Hepatocyte (in vitro differentiated cells): ENCODE measurements at regions not wholly inside any gene's neighbourhood (a gene's known extent, or its start where the extent isn't known, plus 50 kb on each side); places are given as distances from the start of the nearest gene placed in this dataset.
A peak's percentile ranks its signal among the peaks of the same experiment; 100 is the strongest.
"Not testable (repeated sequence)": the region's sequence is repeated elsewhere in the genome, so short reads cannot be mapped to it uniquely, and the experiment has no call there.

Source experiments
- DNase-seq: peaks from one replicate; pipeline ENCODE4 v3.0.0-alpha.2; 2016; ENCODE audit warnings: low spot score
- H2AFZ ChIP-seq: fragments of 200-600 bp; sonication (generic); 2 replicates; pipeline ENCODE4 v1.6.0; 2016; ENCODE audit warnings: antibody characterized with exemption, mild to moderate bottlenecking
- H3K27ac ChIP-seq: fragments of 200-600 bp; sonication (generic); 2 replicates; pipeline ENCODE4 v1.5.1; 2016; ENCODE audit warnings: mild to moderate bottlenecking
- H3K27me3 ChIP-seq: fragments of 200-600 bp; sonication (generic); 2 replicates; pipeline ENCODE4 v1.6.1; 2016
- H3K36me3 ChIP-seq: fragments of 200-600 bp; sonication (generic); replicated peaks from 2 replicates; pipeline ENCODE4 v1.5.1; 2016; ENCODE audit warnings: low read depth; ENCODE audit not compliant: insufficient read depth
- H3K4me1 ChIP-seq: fragments of 200-600 bp; sonication (generic); 2 replicates; pipeline ENCODE4 v1.5.1; 2016; ENCODE audit warnings: mild to moderate bottlenecking, moderate library complexity; ENCODE audit not compliant: insufficient read depth
- H3K4me2 ChIP-seq: fragments of 200-600 bp; sonication (generic); 2 replicates; pipeline ENCODE4 v1.6.0; 2016
- H3K4me3 ChIP-seq: fragments of 200-600 bp; sonication (generic); 2 replicates; pipeline ENCODE4 v1.5.1; 2016; ENCODE audit warnings: mild to moderate bottlenecking
- H3K79me2 ChIP-seq: fragments of 200-600 bp; sonication (generic); 2 replicates; pipeline ENCODE4 v1.6.0; 2017; ENCODE audit warnings: mild to moderate bottlenecking
- H3K9me2 ChIP-seq: fragments of 200-600 bp; sonication (generic); replicated peaks from 2 replicates; pipeline ENCODE4 v1.6.0; 2017; ENCODE audit warnings: mild to moderate bottlenecking; ENCODE audit not compliant: insufficient read depth
- H3K9me3 ChIP-seq: fragments of 200-600 bp; sonication (generic); 2 replicates; pipeline ENCODE4 v1.5.1; 2016; ENCODE audit warnings: low read depth, mild to moderate bottlenecking
- H4K20me1 ChIP-seq: fragments of 200-600 bp; sonication (generic); 2 replicates; pipeline ENCODE4 v1.6.0; 2016; ENCODE audit warnings: mild to moderate bottlenecking; ENCODE audit not compliant: insufficient read depth, poor library complexity, severe bottlenecking
- CTCF ChIP-seq: fragments of 200-600 bp; sonication (generic); IDR thresholded peaks from 2 replicates; pipeline ENCODE4 v1.5.1; 2016; ENCODE audit warnings: antibody characterized with exemption, mild to moderate bottlenecking; ENCODE audit not compliant: poor library complexity
- EZH2 ChIP-seq: fragments of 200-600 bp; sonication (generic); IDR thresholded peaks from 2 replicates; pipeline ENCODE4 v1.6.1; 2016; ENCODE audit warnings: antibody characterized with exemption, mild to moderate bottlenecking, borderline replicate concordance
- EZH2phosphoT487 ChIP-seq: fragments of 200-600 bp; sonication (generic); IDR thresholded peaks from one replicate; pipeline ENCODE4 v1.6.1; 2018; ENCODE audit warnings: antibody characterized with exemption, mild to moderate bottlenecking, low read depth, moderate library complexity; ENCODE audit not compliant: unreplicated experiment, severe bottlenecking
- WGBS: methylation state at CpG from one replicate; pipeline ENCODE4 v1.1.6; 2016; ENCODE audit warnings: low lambda C conversion rate; ENCODE audit errors: missing lambda C conversion rate; 5-methylcytosine and 5-hydroxymethylcytosine counted together

DNA sequence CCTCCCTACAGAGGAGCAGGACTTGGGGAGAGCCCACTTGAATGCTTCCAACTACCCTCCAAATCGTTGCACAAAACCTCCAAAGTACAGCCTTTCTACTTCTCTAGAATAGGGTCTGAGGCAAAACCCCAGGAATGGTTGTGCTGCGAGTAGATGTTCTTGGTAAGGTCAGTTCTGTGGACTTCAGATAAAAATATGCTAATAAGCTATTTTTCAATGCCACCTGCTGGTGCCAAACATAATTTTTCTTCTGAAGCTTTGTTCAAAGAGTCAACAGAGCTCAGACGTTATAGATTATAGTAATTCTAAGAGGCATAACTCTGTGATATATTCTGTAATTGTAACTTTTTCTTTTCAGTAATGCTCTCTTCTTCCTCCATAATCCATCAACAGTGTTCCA lies 425.7 kb downstream of the GPAT3 start:
- H3K9me3 ChIP-seq: no peaks in the 10 kb centered on the region
- no peaks in the 10 kb centered on the region for H3K79me2 ChIP-seq
- H2AFZ ChIP-seq: no peak overlapping the region
- no peak overlapping the region for H3K4me2 ChIP-seq
- no peaks in the 10 kb centered on the region for H3K36me3 ChIP-seq
- H3K27ac ChIP-seq: no peak overlapping the region
- no peaks in the 10 kb centered on the region for H3K4me1 ChIP-seq
- H3K9me2 ChIP-seq: no peaks in the 10 kb centered on the region
- 72% methylated on average over 3 of the region's 3 CpGs for WGBS
- no peaks in the 10 kb centered on the region for H3K27me3 ChIP-seq
- TF ChIP-seq CTCF (peak; percentile 29), EZH2phosphoT487 (no peak)
- H3K4me3 ChIP-seq: no peak overlapping the region
- no peak for DNase-seq
- H4K20me1 ChIP-seq: no peaks in the 10 kb centered on the region

DNA sequence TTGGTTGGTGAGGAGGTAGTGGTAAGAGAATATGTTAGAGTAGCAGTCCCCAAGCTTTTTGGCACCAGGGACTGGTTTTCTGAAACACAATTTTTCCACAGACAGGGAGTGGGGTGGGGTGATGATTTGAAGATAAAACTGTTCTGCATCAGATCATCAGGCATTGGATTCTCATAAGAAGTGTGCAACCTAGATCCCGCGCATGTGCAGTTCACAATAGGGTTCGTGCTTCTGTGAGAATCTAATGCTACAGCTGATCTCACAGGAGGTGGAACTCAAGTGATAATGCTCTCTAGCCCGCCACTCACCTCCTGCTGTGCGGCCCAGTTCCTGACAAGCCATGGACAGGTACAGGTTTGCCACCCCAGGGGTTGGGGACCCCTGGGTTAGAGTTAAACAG lies 423.3 kb downstream of the GPAT3 start:
- TF ChIP-seq CTCF: no peak
- no peak for TF ChIP-seq EZH2phosphoT487
- Histone ChIP-seq H3K27ac (no peak overlapping the region), H3K4me1 (no peaks in the 10 kb centered on the region), H2AFZ (no peak overlapping the region), H3K9me3 (no peaks in the 10 kb centered on the region), H3K79me2 (no peaks in the 10 kb centered on the region), H3K4me3 (no peak overlapping the region), H3K27me3 (no peaks in the 10 kb centered on the region), H3K4me2 (no peak overlapping the region), H3K36me3 (no peaks in the 10 kb centered on the region), H3K9me2 (no peaks in the 10 kb centered on the region), H4K20me1 (no peaks in the 10 kb centered on the region)
- WGBS: 94% methylated on average over 5 of the region's 5 CpGs
- DNase-seq: no peak

DNA sequence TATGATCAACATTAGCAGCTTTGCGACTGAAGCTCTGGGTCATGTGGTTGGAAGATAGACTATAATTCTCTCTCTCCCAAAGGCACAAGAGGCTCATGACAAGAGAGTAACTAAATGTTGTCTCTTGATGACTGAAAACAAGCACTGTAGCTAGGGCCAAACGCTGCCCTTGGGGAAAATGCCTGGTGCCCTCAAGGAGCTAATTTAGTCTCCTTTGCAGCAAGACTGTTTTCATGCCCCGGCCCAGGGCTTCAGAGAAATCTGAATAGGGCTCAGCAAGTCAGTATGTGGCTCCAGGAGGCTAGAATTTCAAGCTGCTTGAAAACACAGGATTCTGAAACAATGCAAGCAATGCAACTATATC lies 411.9 kb downstream of the GPAT3 start:
- Histone ChIP-seq H3K36me3 (no peaks in the 10 kb centered on the region), H3K4me3 (no peak overlapping the region), H4K20me1 (no peaks in the 10 kb centered on the region), H3K27me3 (no peaks in the 10 kb centered on the region), H3K79me2 (no peaks in the 10 kb centered on the region), H3K9me3 (no peaks in the 10 kb centered on the region), H3K27ac (no peak overlapping the region), H2AFZ (no peak overlapping the region), H3K4me1 (no peaks in the 10 kb centered on the region), H3K4me2 (no peak overlapping the region), H3K9me2 (no peaks in the 10 kb centered on the region)
- no peak for DNase-seq
- 60% methylated on average over 3 of the region's 3 CpGs for WGBS
- TF ChIP-seq EZH2: no peak
- TF ChIP-seq EZH2phosphoT487: no peak
- no peak for TF ChIP-seq CTCF

GRCh38 chr4:83947125-83947829 lies 411.4 kb downstream of the GPAT3 start:
- Histone ChIP-seq H3K9me3 (no peaks in the 10 kb centered on the region), H3K9me2 (no peaks in the 10 kb centered on the region), H3K4me2 (no peak overlapping the region), H3K4me3 (no peak overlapping the region), H3K27me3 (no peaks in the 10 kb centered on the region), H2AFZ (no peak overlapping the region), H3K4me1 (no peaks in the 10 kb centered on the region), H3K27ac (no peak overlapping the region), H3K79me2 (no peaks in the 10 kb centered on the region), H4K20me1 (no peaks in the 10 kb centered on the region), H3K36me3 (no peaks in the 10 kb centered on the region)
- 86% methylated on average over 8 of the region's 8 CpGs for WGBS
- no peak for DNase-seq
- TF ChIP-seq EZH2: no peak
- TF ChIP-seq CTCF: no peak
- TF ChIP-seq EZH2phosphoT487: no peak

GRCh38 chr4:83943691-83944090 lies 407.8 kb downstream of the GPAT3 start:
- H3K9me2 ChIP-seq, H4K20me1 ChIP-seq, DNase-seq, H3K9me3 ChIP-seq, H3K79me2 ChIP-seq, H3K4me3 ChIP-seq, H3K4me2 ChIP-seq, H3K27me3 ChIP-seq, H3K4me1 ChIP-seq, H3K27ac ChIP-seq, H2AFZ ChIP-seq, H3K36me3 ChIP-seq: not testable (repeated sequence)
- 95% methylated on average over 18 of the region's 33 CpGs for WGBS
